ENCODE measurements at regions not wholly inside any gene's neighbourhood (a gene's known extent, or its start where the extent isn't known, plus 50 kb on each side); places are given as distances from the start of the nearest gene placed in this dataset.

- Mint-ChIP-seq H3K4me3 (no peak overlapping the region), H3K27me3 (no peaks in the 10 kb centered on the region), H3K27ac (no peak overlapping the region), H3K4me1 (no peaks in the 10 kb centered on the region), H3K9me3 (no peaks in the 10 kb centered on the region), H3K36me3 (ENCODE audit: low read depth) (no peaks in the 10 kb centered on the region)
- intact Hi-C loops (cut with micrococcal nuclease) = no loop called here
- DNase-seq = no peak
Observed at GRCh38 chr2:128770143-128771085, 451.7 kb upstream of the HS6ST1 start.

- Mint-ChIP-seq H3K4me3 (no peak overlapping the region), H3K27ac (no peak overlapping the region), H3K9me3 (no peaks in the 10 kb centered on the region), H3K36me3 (ENCODE audit: low read depth) (no peaks in the 10 kb centered on the region), H3K4me1 (no peaks in the 10 kb centered on the region), H3K27me3 (no peaks in the 10 kb centered on the region)
- DNase-seq = no peak
- intact Hi-C loops (cut with micrococcal nuclease) = no loop called here
Observed at GRCh38 chr2:128771401-128771800, 452.7 kb upstream of the HS6ST1 start.

- no peaks in the 10 kb centered on the region for H3K27me3 Mint-ChIP-seq
- no peak overlapping the region for H3K27ac Mint-ChIP-seq
- H3K4me3 Mint-ChIP-seq = no peak overlapping the region
- no peaks in the 10 kb centered on the region for H3K9me3 Mint-ChIP-seq
- intact Hi-C loops (cut with micrococcal nuclease) = no loop called here
- H3K36me3 Mint-ChIP-seq (ENCODE audit: low read depth) = no peaks in the 10 kb centered on the region
- no peak for DNase-seq
- H3K4me1 Mint-ChIP-seq = no peaks in the 10 kb centered on the region
Observed at GRCh38 chr2:128772671-128773070, 454.0 kb upstream of the HS6ST1 start.

GRCh38 chr2:128773641-128774319 lies 455.1 kb upstream of the HS6ST1 start:
- Mint-ChIP-seq H3K4me1 (no peaks in the 10 kb centered on the region), H3K36me3 (ENCODE audit: low read depth) (no peaks in the 10 kb centered on the region), H3K4me3 (no peak overlapping the region), H3K27ac (no peak overlapping the region), H3K27me3 (no peaks in the 10 kb centered on the region), H3K9me3 (no peaks in the 10 kb centered on the region)
- intact Hi-C loops (cut with micrococcal nuclease) = no loop called here
- DNase-seq = no peak

GRCh38 chr2:128774320-128775216 lies 455.9 kb upstream of the HS6ST1 start:
- DNase-seq = no peak
- no peaks in the 10 kb centered on the region for H3K36me3 Mint-ChIP-seq (ENCODE audit: low read depth)

GRCh38 chr2:128775217-128775913 lies 456.7 kb upstream of the HS6ST1 start:
- no peak for DNase-seq
- H3K9me3 Mint-ChIP-seq = no peaks in the 10 kb centered on the region
- no peak overlapping the region for H3K27ac Mint-ChIP-seq
- intact Hi-C loops (cut with micrococcal nuclease) = no loop called here
- H3K36me3 Mint-ChIP-seq (ENCODE audit: low read depth) = no peaks in the 10 kb centered on the region
- no peak overlapping the region for H3K4me3 Mint-ChIP-seq
- H3K27me3 Mint-ChIP-seq = no peaks in the 10 kb centered on the region
- no peaks in the 10 kb centered on the region for H3K4me1 Mint-ChIP-seq

More at GRCh38 chr2:128774320-128775216, 455.9 kb upstream of the HS6ST1 start:
- intact Hi-C loops (cut with micrococcal nuclease) = no loop called here
- no peak overlapping the region for H3K4me3 Mint-ChIP-seq
- no peaks in the 10 kb centered on the region for H3K9me3 Mint-ChIP-seq
- H3K27ac Mint-ChIP-seq = no peak overlapping the region
- no peaks in the 10 kb centered on the region for H3K27me3 Mint-ChIP-seq
- H3K4me1 Mint-ChIP-seq = no peaks in the 10 kb centered on the region

GRCh38 chr2:128775914-128776285 lies 457.2 kb upstream of the HS6ST1 start:
- no peak for DNase-seq
- Mint-ChIP-seq H3K4me1 (no peaks in the 10 kb centered on the region), H3K36me3 (ENCODE audit: low read depth) (no peaks in the 10 kb centered on the region), H3K27me3 (no peaks in the 10 kb centered on the region), H3K9me3 (no peaks in the 10 kb centered on the region), H3K27ac (no peak overlapping the region), H3K4me3 (no peak overlapping the region)
- intact Hi-C loops (cut with micrococcal nuclease) = no loop called here

GRCh38 chr2:128776461-128777195 lies 458.0 kb upstream of the HS6ST1 start:
- H3K27me3 Mint-ChIP-seq = no peaks in the 10 kb centered on the region
- no peak for DNase-seq
- no peak overlapping the region for H3K27ac Mint-ChIP-seq
- H3K4me1 Mint-ChIP-seq = no peaks in the 10 kb centered on the region
- no peaks in the 10 kb centered on the region for H3K36me3 Mint-ChIP-seq (ENCODE audit: low read depth)
- intact Hi-C loops (cut with micrococcal nuclease) = no loop called here
- no peaks in the 10 kb centered on the region for H3K9me3 Mint-ChIP-seq
- no peak overlapping the region for H3K4me3 Mint-ChIP-seq

- Mint-ChIP-seq H3K36me3 (ENCODE audit: low read depth) (no peaks in the 10 kb centered on the region), H3K27me3 (no peaks in the 10 kb centered on the region), H3K4me3 (no peak overlapping the region), H3K9me3 (no peaks in the 10 kb centered on the region), H3K27ac (no peak overlapping the region), H3K4me1 (no peaks in the 10 kb centered on the region)
- DNase-seq = no peak
- intact Hi-C loops (cut with micrococcal nuclease) = no loop called here
Observed at GRCh38 chr2:128777196-128778035, 458.7 kb upstream of the HS6ST1 start.

GRCh38 chr2:128778843-128779242 lies 460.2 kb upstream of the HS6ST1 start:
- intact Hi-C loops (cut with micrococcal nuclease) = no loop called here
- H3K27ac Mint-ChIP-seq = no peak overlapping the region
- H3K4me1 Mint-ChIP-seq = no peaks in the 10 kb centered on the region
- no peaks in the 10 kb centered on the region for H3K9me3 Mint-ChIP-seq
- H3K27me3 Mint-ChIP-seq = no peaks in the 10 kb centered on the region
- no peaks in the 10 kb centered on the region for H3K36me3 Mint-ChIP-seq (ENCODE audit: low read depth)
- no peak for DNase-seq
- H3K4me3 Mint-ChIP-seq = no peak overlapping the region

- no peaks in the 10 kb centered on the region for H3K36me3 Mint-ChIP-seq (ENCODE audit: low read depth)
Observed at GRCh38 chr2:128779301-128780095, 460.8 kb upstream of the HS6ST1 start.

More at GRCh38 chr2:128779301-128780095, 460.8 kb upstream of the HS6ST1 start:
- no peaks in the 10 kb centered on the region for H3K9me3 Mint-ChIP-seq
- H3K4me3 Mint-ChIP-seq = no peak overlapping the region
- no peaks in the 10 kb centered on the region for H3K27me3 Mint-ChIP-seq
- no peak for DNase-seq
- H3K27ac Mint-ChIP-seq = no peak overlapping the region
- no peaks in the 10 kb centered on the region for H3K4me1 Mint-ChIP-seq
- intact Hi-C loops (cut with micrococcal nuclease) = no loop called here
